ENCODE measurements at regions not wholly inside any gene's neighbourhood (a gene's known extent, or its start where the extent isn't known, plus 50 kb on each side); places are given as distances from the start of the nearest gene placed in this dataset.

- TF ChIP-seq POLR2A (IDR thresholded peaks at IDR 0.05) = no peak
- TF ChIP-seq CTCF (IDR thresholded peaks at IDR 0.05) = no peak
These were observed 1010.1 kb upstream of the B3GALT2 start for GRCh38 chr1:194196562-194196961.
